ENCODE measurements at regions not wholly inside any gene's neighbourhood (a gene's known extent, or its start where the extent isn't known, plus 50 kb on each side); places are given as distances from the start of the nearest gene placed in this dataset.
"Not testable (repeated sequence)": the region's sequence is repeated elsewhere in the genome, so short reads cannot be mapped to it uniquely, and the experiment has no call there.

- no peak for DNase-seq (ENCODE audit: low spot score)
- Mint-ChIP-seq H3K9me3 (no peaks in the 10 kb centered on the region), H3K27ac (no peak overlapping the region), H3K4me1 (ENCODE audit: low read depth) (no peaks in the 10 kb centered on the region), H3K36me3 (ENCODE audit: low read depth) (no peaks in the 10 kb centered on the region), H3K4me3 (no peak overlapping the region), H3K27me3 (ENCODE audit: low read depth) (no peaks in the 10 kb centered on the region)
Measured at GRCh38 chr13:76600081-76600480, 286.1 kb downstream of the KCTD12 start.

GRCh38 chr13:76597868-76598267, 288.3 kb downstream of the KCTD12 start:
- Mint-ChIP-seq H3K4me3 (no peak overlapping the region), H3K36me3 (ENCODE audit: low read depth) (no peaks in the 10 kb centered on the region), H3K4me1 (ENCODE audit: low read depth) (no peaks in the 10 kb centered on the region), H3K27me3 (ENCODE audit: low read depth) (no peaks in the 10 kb centered on the region), H3K9me3 (no peaks in the 10 kb centered on the region), H3K27ac (no peak overlapping the region)
- no peak for DNase-seq (ENCODE audit: low spot score)

- no peaks in the 10 kb centered on the region for H3K27me3 Mint-ChIP-seq (ENCODE audit: low read depth)
- no peak overlapping the region for H3K27ac Mint-ChIP-seq
- H3K9me3 Mint-ChIP-seq = no peaks in the 10 kb centered on the region
- H3K4me3 Mint-ChIP-seq = no peak overlapping the region
- no peaks in the 10 kb centered on the region for H3K4me1 Mint-ChIP-seq (ENCODE audit: low read depth)
- DNase-seq (ENCODE audit: low spot score) = no peak
- no peaks in the 10 kb centered on the region for H3K36me3 Mint-ChIP-seq (ENCODE audit: low read depth)
Measured at GRCh38 chr13:76596216-76596615, 290.0 kb downstream of the KCTD12 start.

GRCh38 chr13:76594435-76594834, 291.8 kb downstream of the KCTD12 start:
- H3K9me3 Mint-ChIP-seq = no peaks in the 10 kb centered on the region
- H3K27ac Mint-ChIP-seq = no peak overlapping the region
- no peaks in the 10 kb centered on the region for H3K27me3 Mint-ChIP-seq (ENCODE audit: low read depth)
- DNase-seq (ENCODE audit: low spot score) = no peak
- no peaks in the 10 kb centered on the region for H3K4me1 Mint-ChIP-seq (ENCODE audit: low read depth)
- H3K36me3 Mint-ChIP-seq (ENCODE audit: low read depth) = no peaks in the 10 kb centered on the region
- no peak overlapping the region for H3K4me3 Mint-ChIP-seq

GRCh38 chr13:76586842-76587241, 299.4 kb downstream of the KCTD12 start:
- H3K27ac Mint-ChIP-seq = no peak overlapping the region
- H3K9me3 Mint-ChIP-seq = no peaks in the 10 kb centered on the region
- H3K4me1 Mint-ChIP-seq (ENCODE audit: low read depth) = no peaks in the 10 kb centered on the region
- no peak overlapping the region for H3K4me3 Mint-ChIP-seq
- DNase-seq (ENCODE audit: low spot score) = no peak
- H3K27me3 Mint-ChIP-seq (ENCODE audit: low read depth) = no peaks in the 10 kb centered on the region
- no peaks in the 10 kb centered on the region for H3K36me3 Mint-ChIP-seq (ENCODE audit: low read depth)

- Mint-ChIP-seq H3K4me1 (ENCODE audit: low read depth) (no peaks in the 10 kb centered on the region), H3K27ac (no peak overlapping the region), H3K4me3 (no peak overlapping the region), H3K27me3 (ENCODE audit: low read depth) (no peaks in the 10 kb centered on the region), H3K36me3 (ENCODE audit: low read depth) (no peaks in the 10 kb centered on the region), H3K9me3 (peaks cover 12% of the 10 kb centered on the region)
- no peak for DNase-seq (ENCODE audit: low spot score)
Measured at GRCh38 chr13:76579701-76580100, 306.5 kb downstream of the KCTD12 start.

GRCh38 chr13:76575634-76576033, 310.6 kb downstream of the KCTD12 start:
- H3K4me3 Mint-ChIP-seq; H3K36me3 Mint-ChIP-seq (ENCODE audit: low read depth); H3K4me1 Mint-ChIP-seq (ENCODE audit: low read depth); H3K27me3 Mint-ChIP-seq (ENCODE audit: low read depth); DNase-seq (ENCODE audit: low spot score); H3K27ac Mint-ChIP-seq: not testable (repeated sequence)
- H3K9me3 Mint-ChIP-seq = peaks cover 12% of the 10 kb centered on the region

GRCh38 chr13:76570510-76570971, 315.7 kb downstream of the KCTD12 start:
- Mint-ChIP-seq H3K27me3 (ENCODE audit: low read depth) (no peaks in the 10 kb centered on the region), H3K4me1 (ENCODE audit: low read depth) (no peaks in the 10 kb centered on the region)
- DNase-seq (ENCODE audit: low spot score) = no peak

GRCh38 chr13:76556627-76557026, 329.6 kb downstream of the KCTD12 start:
- Mint-ChIP-seq H3K9me3 (no peaks in the 10 kb centered on the region), H3K27me3 (ENCODE audit: low read depth) (no peaks in the 10 kb centered on the region), H3K36me3 (ENCODE audit: low read depth) (no peaks in the 10 kb centered on the region), H3K4me3 (no peak overlapping the region), H3K27ac (no peak overlapping the region), H3K4me1 (ENCODE audit: low read depth) (no peaks in the 10 kb centered on the region)
- DNase-seq (ENCODE audit: low spot score) = no peak

More at GRCh38 chr13:76570510-76570971, 315.7 kb downstream of the KCTD12 start:
- no peak overlapping the region for H3K4me3 Mint-ChIP-seq
- H3K9me3 Mint-ChIP-seq = no peaks in the 10 kb centered on the region
- no peaks in the 10 kb centered on the region for H3K36me3 Mint-ChIP-seq (ENCODE audit: low read depth)
- H3K27ac Mint-ChIP-seq = no peak overlapping the region

- Mint-ChIP-seq H3K9me3 (no peaks in the 10 kb centered on the region), H3K27me3 (ENCODE audit: low read depth) (no peaks in the 10 kb centered on the region), H3K27ac (no peak overlapping the region), H3K4me1 (ENCODE audit: low read depth) (no peaks in the 10 kb centered on the region), H3K4me3 (no peak overlapping the region), H3K36me3 (ENCODE audit: low read depth) (no peaks in the 10 kb centered on the region)
- no peak for DNase-seq (ENCODE audit: low spot score)
Measured at GRCh38 chr13:76552807-76553206, 333.4 kb downstream of the KCTD12 start.

GRCh38 chr13:76552041-76552772, 334.0 kb downstream of the KCTD12 start:
- H3K4me3 Mint-ChIP-seq = no peak overlapping the region
- H3K4me1 Mint-ChIP-seq (ENCODE audit: low read depth) = no peaks in the 10 kb centered on the region
- H3K9me3 Mint-ChIP-seq = no peaks in the 10 kb centered on the region
- no peak overlapping the region for H3K27ac Mint-ChIP-seq
- H3K36me3 Mint-ChIP-seq (ENCODE audit: low read depth) = no peaks in the 10 kb centered on the region
- H3K27me3 Mint-ChIP-seq (ENCODE audit: low read depth) = no peaks in the 10 kb centered on the region
- DNase-seq (ENCODE audit: low spot score) = no peak

GRCh38 chr13:76542176-76542575, 344.0 kb downstream of the KCTD12 start:
- Mint-ChIP-seq H3K36me3 (ENCODE audit: low read depth) (no peaks in the 10 kb centered on the region), H3K27ac (no peak overlapping the region)
- DNase-seq (ENCODE audit: low spot score) = no peak

GRCh38 chr13:76538004-76538403, 348.2 kb downstream of the KCTD12 start:
- Mint-ChIP-seq H3K27me3 (ENCODE audit: low read depth) (no peaks in the 10 kb centered on the region), H3K4me1 (ENCODE audit: low read depth) (no peaks in the 10 kb centered on the region), H3K36me3 (ENCODE audit: low read depth) (no peaks in the 10 kb centered on the region), H3K27ac (no peak overlapping the region), H3K9me3 (no peaks in the 10 kb centered on the region), H3K4me3 (no peak overlapping the region)
- DNase-seq (ENCODE audit: low spot score) = no peak

More at GRCh38 chr13:76542176-76542575, 344.0 kb downstream of the KCTD12 start:
- Mint-ChIP-seq H3K27me3 (ENCODE audit: low read depth) (no peaks in the 10 kb centered on the region), H3K4me3 (no peak overlapping the region), H3K4me1 (ENCODE audit: low read depth) (no peaks in the 10 kb centered on the region), H3K9me3 (no peaks in the 10 kb centered on the region)

- Mint-ChIP-seq H3K36me3 (ENCODE audit: low read depth) (no peaks in the 10 kb centered on the region), H3K4me3 (no peak overlapping the region), H3K27me3 (ENCODE audit: low read depth) (no peaks in the 10 kb centered on the region), H3K27ac (no peak overlapping the region), H3K4me1 (ENCODE audit: low read depth) (no peaks in the 10 kb centered on the region), H3K9me3 (no peaks in the 10 kb centered on the region)
- no peak for DNase-seq (ENCODE audit: low spot score)
Measured at GRCh38 chr13:76533251-76533650, 353.0 kb downstream of the KCTD12 start.

GRCh38 chr13:76527041-76527440, 359.2 kb downstream of the KCTD12 start:
- no peaks in the 10 kb centered on the region for H3K27me3 Mint-ChIP-seq (ENCODE audit: low read depth)
- no peak overlapping the region for H3K4me3 Mint-ChIP-seq
- no peaks in the 10 kb centered on the region for H3K36me3 Mint-ChIP-seq (ENCODE audit: low read depth)
- H3K27ac Mint-ChIP-seq = no peak overlapping the region
- no peak for DNase-seq (ENCODE audit: low spot score)
- no peaks in the 10 kb centered on the region for H3K9me3 Mint-ChIP-seq
- no peaks in the 10 kb centered on the region for H3K4me1 Mint-ChIP-seq (ENCODE audit: low read depth)
